Endodermal cell (in vitro differentiated cells): ENCODE measurements at regions not wholly inside any gene's neighbourhood (a gene's known extent, or its start where the extent isn't known, plus 50 kb on each side); places are given as distances from the start of the nearest gene placed in this dataset.

ENCODE experiments used
- DNase-seq: peaks from one replicate; pipeline ENCODE4 v3.0.0-alpha.2; 2017
- H3K27ac ChIP-seq: 2 replicates; pipeline ENCODE4 v1.5.1; 2013; ENCODE audit warnings: mild to moderate bottlenecking, low read depth, low read length, moderate library complexity
- H3K27me3 ChIP-seq: 2 replicates; pipeline ENCODE4 v1.6.1; 2013; ENCODE audit warnings: mild to moderate bottlenecking, low read length, moderate library complexity; ENCODE audit not compliant: insufficient read depth, control insufficient read depth, poor library complexity, severe bottlenecking
- H3K36me3 ChIP-seq: 2 replicates; pipeline ENCODE4 v1.7.0; 2013; ENCODE audit warnings: mild to moderate bottlenecking, low read length, moderate library complexity; ENCODE audit not compliant: control insufficient read depth, insufficient read depth
- H3K4me1 ChIP-seq: one replicate; pipeline ENCODE4 v1.7.0; 2013; ENCODE audit warnings: low read length; ENCODE audit not compliant: control insufficient read depth, insufficient read depth
- H3K4me3 ChIP-seq: 2 replicates; pipeline ENCODE4 v1.5.1; 2013; ENCODE audit warnings: mild to moderate bottlenecking, low read length, moderate library complexity
- H3K9ac ChIP-seq: 2 replicates; pipeline ENCODE4 v1.6.1; 2013; ENCODE audit warnings: mild to moderate bottlenecking, low read length, moderate library complexity; ENCODE audit not compliant: poor library complexity, severe bottlenecking; ENCODE audit errors: extremely low read depth
- H3K9me3 ChIP-seq: 2 replicates; pipeline ENCODE4 v1.6.1; 2013; ENCODE audit warnings: mild to moderate bottlenecking, low read length, moderate library complexity; ENCODE audit not compliant: control insufficient read depth
- H3K27ac Mint-ChIP-seq: 2 replicates; pipeline ENCODE4 v1.8.0; 2020; ENCODE audit warnings: mixed read lengths
- H3K27me3 Mint-ChIP-seq: 2 replicates; pipeline ENCODE4 v1.8.0; 2021; ENCODE audit warnings: mild to moderate bottlenecking, mixed read lengths; ENCODE audit not compliant: insufficient read depth
- H3K36me3 Mint-ChIP-seq: 2 replicates; pipeline ENCODE4 v1.8.0; 2020; ENCODE audit warnings: low read depth, mixed read lengths
- H3K4me1 Mint-ChIP-seq: 2 replicates; pipeline ENCODE4 v1.8.0; 2020; ENCODE audit warnings: mixed read lengths
- H3K4me3 Mint-ChIP-seq: 2 replicates; pipeline ENCODE4 v1.8.0; 2020; ENCODE audit warnings: mild to moderate bottlenecking, moderate library complexity, mixed read lengths
- H3K9me3 Mint-ChIP-seq: 2 replicates; pipeline ENCODE4 v1.8.0; 2020; ENCODE audit warnings: mild to moderate bottlenecking, mixed read lengths
- CTCF ChIP-seq: fragments of 200-600 bp; sonication (generic); conservative IDR thresholded peaks from 2 replicates; pipeline ENCODE4 v1.5.0; 2021; ENCODE audit warnings: antibody characterized with exemption, mild to moderate bottlenecking
- WGBS, 2 experiments: methylation state at CpG; one replicate each; pipeline versions ENCODE4 v1.1.5 to v1.1.7; 2013; ENCODE audit warnings: missing lambda C conversion rate in 2 of 2, mixed read lengths in 1 of 2; ENCODE audit not compliant: insufficient coverage in 1 of 2, insufficient read length in 1 of 2; 5-methylcytosine and 5-hydroxymethylcytosine counted together

GRCh38 chr5:114839360-114839759, 330.3 kb downstream of the TRIM36 start:
- Mint-ChIP-seq H3K4me1 (no peaks in the 10 kb centered on the region), H3K9me3 (peaks cover 11% of the 10 kb centered on the region), H3K4me3 (no peak overlapping the region), H3K27ac (no peak overlapping the region), H3K27me3 (no peaks in the 10 kb centered on the region), H3K36me3 (no peaks in the 10 kb centered on the region)
- Histone ChIP-seq H3K4me3 (no peak overlapping the region), H3K27ac (no peak overlapping the region), H3K27me3 (no peaks in the 10 kb centered on the region), H3K9ac (no peak overlapping the region), H3K4me1 (no peaks in the 10 kb centered on the region), H3K9me3 (peaks cover 9% of the 10 kb centered on the region), H3K36me3 (no peaks in the 10 kb centered on the region)
- DNase-seq, result peak; percentile 54
- 86 to 92% methylated on average over 4 to 5 of the region's 5 CpGs for WGBS, 2 experiments
- peak; percentile 32 for TF ChIP-seq CTCF

- Histone ChIP-seq H3K36me3 (no peaks in the 10 kb centered on the region), H3K4me1 (no peaks in the 10 kb centered on the region), H3K9me3 (peaks cover 5% of the 10 kb centered on the region), H3K9ac (no peak overlapping the region), H3K27ac (no peak overlapping the region), H3K27me3 (no peaks in the 10 kb centered on the region), H3K4me3 (no peak overlapping the region)
- H3K27ac Mint-ChIP-seq, result no peak overlapping the region
- peaks cover 7% of the 10 kb centered on the region for H3K9me3 Mint-ChIP-seq
- H3K27me3 Mint-ChIP-seq, result no peaks in the 10 kb centered on the region
- H3K4me3 Mint-ChIP-seq, result no peak overlapping the region
- H3K4me1 Mint-ChIP-seq, result no peaks in the 10 kb centered on the region
- 86 to 90% methylated on average over 1 to 2 of the region's 2 CpGs for WGBS, 2 experiments
- H3K36me3 Mint-ChIP-seq, result no peaks in the 10 kb centered on the region
- DNase-seq, result no peak
- no peak for TF ChIP-seq CTCF
Observed at GRCh38 chr5:114838937-114839336, 330.8 kb downstream of the TRIM36 start.

- Mint-ChIP-seq H3K27me3 (no peaks in the 10 kb centered on the region), H3K36me3 (no peaks in the 10 kb centered on the region), H3K4me1 (no peaks in the 10 kb centered on the region), H3K4me3 (no peak overlapping the region), H3K27ac (no peak overlapping the region), H3K9me3 (peaks cover 14% of the 10 kb centered on the region)
- H3K9me3 ChIP-seq, result no peaks in the 10 kb centered on the region
- no peak overlapping the region for H3K4me3 ChIP-seq
- no peaks in the 10 kb centered on the region for H3K36me3 ChIP-seq
- no peaks in the 10 kb centered on the region for H3K27me3 ChIP-seq
- TF ChIP-seq CTCF, result no peak
- 76 to 93% methylated on average over 2 of the region's 2 CpGs for WGBS, 2 experiments
- H3K27ac ChIP-seq, result no peak overlapping the region
- no peak for DNase-seq
- no peaks in the 10 kb centered on the region for H3K4me1 ChIP-seq
- no peak overlapping the region for H3K9ac ChIP-seq
Observed at GRCh38 chr5:114830114-114830513, 339.6 kb downstream of the TRIM36 start.
